Heart right ventricle (tissue), 16 donors: ENCODE measurements at regions not wholly inside any gene's neighbourhood (a gene's known extent, or its start where the extent isn't known, plus 50 kb on each side); places are given as distances from the start of the nearest gene placed in this dataset.

Source experiments
- ATAC-seq, 8 donors: fragments of 200-7000 bp; cut with Tn5 transposase; one replicate each; pipeline ENCODE4 v1.9.1; 2020; ENCODE audit warnings: mild to moderate bottlenecking in 8 of 8, moderate library complexity in 8 of 8, moderate number of reproducible peaks in 1 of 8
- DNase-seq, 2 donors: peaks; one replicate each; pipeline ENCODE4 v3.0.0-alpha.2; 2020
- H3K27ac ChIP-seq, 10 donors: fragments of 200-600 bp; sonication (generic) in 2 of 10; one replicate each; pipeline versions ENCODE4 v1.5.0 to v1.8.0; 2020 to 2022; ENCODE audit warnings: mild to moderate bottlenecking in 3 of 10
- H3K27me3 ChIP-seq, 7 donors: fragments of 200-600 bp; one replicate each; pipeline ENCODE4 v1.8.0; 2021 to 2022; ENCODE audit warnings: mild to moderate bottlenecking in 2 of 7
- H3K36me3 ChIP-seq, 9 donors: fragments of 200-600 bp; sonication (generic) in 1 of 9; one replicate each; pipeline versions ENCODE4 v1.5.0 to v1.8.0; 2020 to 2022; ENCODE audit warnings: mild to moderate bottlenecking in 2 of 9
- H3K4me1 ChIP-seq, 9 donors: fragments of 200-600 bp; sonication (generic) in 1 of 9; one replicate each; pipeline versions ENCODE4 v1.5.0 to v1.8.0; 2020 to 2022; ENCODE audit warnings: mild to moderate bottlenecking in 4 of 9
- H3K4me3 ChIP-seq, 10 donors: fragments of 200-600 bp; sonication (generic) in 2 of 10; one replicate each; pipeline versions ENCODE4 v1.5.0 to v1.8.0; 2020 to 2022; ENCODE audit warnings: mild to moderate bottlenecking in 7 of 10, moderate library complexity in 2 of 10
- H3K9me3 ChIP-seq, 11 donors: fragments of 200-600 bp in 10 of 11; sonication (generic) in 2 of 11; one replicate each; pipeline versions ENCODE4 v1.5.0 to v1.8.0; 2013 to 2022; ENCODE audit warnings: mild to moderate bottlenecking in 2 of 11, control low read depth in 1 of 11, moderate library complexity in 1 of 11
- CTCF ChIP-seq, 9 donors: fragments of 200-600 bp; sonication (generic) in 2 of 9; IDR thresholded peaks; one replicate each; pipeline versions ENCODE4 v1.5.0 to v1.8.0; 2021 to 2022; ENCODE audit warnings: antibody characterized with exemption in 9 of 9, mild to moderate bottlenecking in 5 of 9, moderate library complexity in 1 of 9
- WGBS, 2 donors: extraction: QIAGEN DNeasy Blood & Tissue Kit; methylation state at CpG; one replicate each; pipeline ENCODE4 v1.1.7; 2013; ENCODE audit warnings: inconsistent platforms in 1 of 2; 5-methylcytosine and 5-hydroxymethylcytosine counted together
- intact Hi-C, 10 donors: fragments of 100-400 bp; cut with DNase I; formaldehyde crosslinking; loops; one replicate each; pipeline versions ENCODE4 v1.11.1 to v1.14.2; 2022
- donor health status: Arrhythmogenic right ventricular cardiomyopathy.
- donor health status: ischemic (EF 13 %, LVEDD 7.1; RV severe dilation, severe dysfunction).
- donor health status: healthy with polysubstance abuse.
- donor health status: DM: no; HTN: yes; CAD: no.
- donor health status: DM: no; HTN: no; CAD: no.
- donor health status: ischemic (EF 25% LVEDD 6.9; RV normal size, moderate dysfunction).
- donor health status: ischemic (EF 25% LVEDD 5.7; RV mildly dilated, moderate dysfunction).
- donor health status: healthy.
- donor health status: DM: yes; HTN: yes; CAD: no.
- donor health status: Ischemic cardiomyopathy.
- donor health status: ischemic (EF 35%, LVEDD 5.7; RV mildly dilated, moderate dysfunction).
- donor health status: nonischemic (EF 11% LVEDD 7.7; RV severe dilation, severe dysfunction).
- donor health status: DM: yes; HTN: yes; CAD: no.
- donor health status: PGD.
- donor health status: ischemic (EF 29% LVEDD 5.4; RV normal size, mild dysfunction).
- donor health status: nonischemic (EF 23%, LVEDD 6.1; RV moderate dilation, normal function).

- no peak for DNase-seq
- Histone ChIP-seq H3K36me3 (no peaks in the 10 kb centered on the region), H3K4me3 (no peak overlapping the region), H3K4me1 (no peaks in the 10 kb centered on the region), H3K27ac (no peak overlapping the region), H3K27me3 (no peaks in the 10 kb centered on the region), H3K9me3 (no peaks in the 10 kb centered on the region)
- TF ChIP-seq CTCF (IDR thresholded peaks at IDR 0.05), result no peak
- no peak for ATAC-seq
- WGBS, 2 donors, result 65 to 72% methylated on average over 2 of the region's 2 CpGs
- intact Hi-C loops, result no loop called here
Measured at GRCh38 chr4:28879900-28880299, 1840.3 kb upstream of the PCDH7 start.

GRCh38 chr4:28883211-28883610, 1837.0 kb upstream of the PCDH7 start:
- intact Hi-C loops, result no loop called here
- H3K27me3 ChIP-seq, result no peaks in the 10 kb centered on the region
- no peak for TF ChIP-seq CTCF (IDR thresholded peaks at IDR 0.05)

GRCh38 chr4:28886934-28887333, 1833.2 kb upstream of the PCDH7 start:
- Histone ChIP-seq H3K36me3 (no peaks in the 10 kb centered on the region), H3K9me3 (no peaks in the 10 kb centered on the region), H3K4me1 (no peaks in the 10 kb centered on the region), H3K27ac (no peak overlapping the region), H3K27me3 (no peaks in the 10 kb centered on the region), H3K4me3 (no peak overlapping the region)
- ATAC-seq (no peak), DNase-seq (no peak)
- 60 to 71% methylated on average over 4 of the region's 4 CpGs for WGBS, 2 donors
- no peak for TF ChIP-seq CTCF (IDR thresholded peaks at IDR 0.05)
- intact Hi-C loops, result no loop called here

More at GRCh38 chr4:28883211-28883610, 1837.0 kb upstream of the PCDH7 start:
- H3K9me3 ChIP-seq, result no peaks in the 10 kb centered on the region
- no peaks in the 10 kb centered on the region for H3K4me1 ChIP-seq
- no peak for ATAC-seq
- WGBS, 2 donors, result 76 to 82% methylated on average over 2 of the region's 2 CpGs
- DNase-seq, result no peak
- H3K4me3 ChIP-seq, result no peak overlapping the region
- no peak overlapping the region for H3K27ac ChIP-seq
- no peaks in the 10 kb centered on the region for H3K36me3 ChIP-seq

- no peak for DNase-seq
Measured at GRCh38 chr4:28890949-28891775, 1829.0 kb upstream of the PCDH7 start.

More at GRCh38 chr4:28890949-28891775, 1829.0 kb upstream of the PCDH7 start:
- intact Hi-C loops, result loop anchor here in 1 of 10 donors (1.0 kb wide), 1 partner anchor 14 kb away; no protein-coding TSS in a partner anchor
- 69 to 75% methylated on average over 3 of the region's 3 CpGs for WGBS, 2 donors
- H3K4me3 ChIP-seq, result no peak overlapping the region
- no peaks in the 10 kb centered on the region for H3K4me1 ChIP-seq
- no peaks in the 10 kb centered on the region for H3K36me3 ChIP-seq
- ATAC-seq, result no peak
- peaks cover 0 to 15% (median 0%) of the 10 kb centered on the region in 11 donors for H3K9me3 ChIP-seq
- TF ChIP-seq CTCF (IDR thresholded peaks at IDR 0.05), result no peak
- H3K27ac ChIP-seq, result no peak overlapping the region
- H3K27me3 ChIP-seq, result no peaks in the 10 kb centered on the region
